Rectal smooth muscle tissue (tissue), 1 donor: ENCODE measurements at regions not wholly inside any gene's neighbourhood (a gene's known extent, or its start where the extent isn't known, plus 50 kb on each side); places are given as distances from the start of the nearest gene placed in this dataset.

Experiments
- H3K27ac ChIP-seq: one replicate; pipeline ENCODE4 v1.7.0; 2013; ENCODE audit warnings: low read depth, low read length, inconsistent platforms
- H3K27me3 ChIP-seq: one replicate; pipeline ENCODE4 v1.7.0; 2013; ENCODE audit warnings: low read length; ENCODE audit not compliant: control insufficient read depth, insufficient read depth
- H3K36me3 ChIP-seq: one replicate; pipeline ENCODE4 v1.7.0; 2013; ENCODE audit warnings: low read length; ENCODE audit not compliant: control insufficient read depth, insufficient read depth
- H3K4me1 ChIP-seq: one replicate; pipeline ENCODE4 v1.7.0; 2013; ENCODE audit warnings: low read length; ENCODE audit not compliant: control insufficient read depth, insufficient read depth
- H3K4me3 ChIP-seq: one replicate; pipeline ENCODE4 v1.7.0; 2013; ENCODE audit warnings: low read length
- H3K9ac ChIP-seq: one replicate; pipeline ENCODE4 v1.7.0; 2013; ENCODE audit warnings: low read length

DNA sequence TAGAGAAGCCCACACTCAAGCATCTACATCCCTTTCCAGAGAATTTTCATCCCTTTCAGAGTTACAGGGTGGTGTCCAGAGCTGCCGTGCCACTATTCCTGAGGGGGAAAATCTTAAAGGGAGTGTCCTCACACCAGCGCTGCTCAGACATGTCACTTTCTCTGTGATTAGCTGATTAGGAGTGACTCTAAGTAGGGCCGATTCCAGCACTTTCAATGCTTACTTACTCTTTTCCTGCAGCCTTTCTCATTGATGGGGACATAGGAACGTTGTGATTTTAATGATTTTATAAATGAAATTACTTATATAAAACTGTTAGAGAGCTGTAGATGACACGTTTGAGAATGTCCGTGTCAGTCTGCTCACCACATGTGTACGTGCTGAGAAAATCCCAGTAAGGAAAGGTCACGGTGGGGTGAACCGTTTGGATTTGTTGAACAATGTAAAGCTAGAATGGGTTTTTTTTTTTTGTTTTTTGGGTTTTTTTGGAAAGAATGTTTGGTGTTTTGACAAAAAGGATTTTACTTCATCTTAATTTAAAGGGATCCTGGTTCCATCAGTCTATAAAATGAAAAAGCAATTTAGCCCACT lies 56.6 kb upstream of the SPATA13 start:
- H3K27ac ChIP-seq = no peak overlapping the region
- H3K27me3 ChIP-seq = no peaks in the 10 kb centered on the region
- H3K4me1 ChIP-seq = no peaks in the 10 kb centered on the region
- no peak overlapping the region for H3K4me3 ChIP-seq
- H3K9ac ChIP-seq = no peak overlapping the region
- no peaks in the 10 kb centered on the region for H3K36me3 ChIP-seq

DNA sequence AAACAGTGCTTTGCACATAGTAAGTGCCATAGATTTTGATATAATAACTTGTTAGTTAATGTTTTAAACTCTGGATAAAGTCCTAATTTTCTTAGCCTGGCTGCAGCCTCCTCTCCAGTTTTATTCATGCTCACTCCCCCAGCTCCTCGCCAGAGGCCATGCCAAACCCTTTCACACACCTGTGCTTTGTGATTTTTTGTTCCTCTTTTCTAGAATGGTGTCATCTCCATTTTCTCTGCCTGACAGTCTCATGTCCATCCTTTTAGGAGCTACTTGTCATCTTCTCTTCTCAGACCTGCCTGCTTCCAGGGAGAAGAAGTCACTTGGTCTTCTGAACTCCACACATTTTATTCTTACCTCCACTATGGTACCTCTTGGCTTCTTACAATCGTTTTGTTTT lies 55.8 kb upstream of the SPATA13 start:
- no peaks in the 10 kb centered on the region for H3K36me3 ChIP-seq
- no peak overlapping the region for H3K4me3 ChIP-seq
- no peak overlapping the region for H3K9ac ChIP-seq
- H3K4me1 ChIP-seq = no peaks in the 10 kb centered on the region
- H3K27ac ChIP-seq = no peak overlapping the region
- H3K27me3 ChIP-seq = no peaks in the 10 kb centered on the region

GRCh38 chr13:24106429-24106828 lies 54.1 kb upstream of the SPATA13 start:
- no peak overlapping the region for H3K4me3 ChIP-seq
- H3K9ac ChIP-seq = no peak overlapping the region
- no peak overlapping the region for H3K27ac ChIP-seq
- H3K36me3 ChIP-seq = no peaks in the 10 kb centered on the region
- H3K4me1 ChIP-seq = no peaks in the 10 kb centered on the region
- H3K27me3 ChIP-seq = no peaks in the 10 kb centered on the region

GRCh38 chr13:24107955-24108614 lies 52.4 kb upstream of the SPATA13 start:
- no peak overlapping the region for H3K27ac ChIP-seq
- H3K4me1 ChIP-seq = no peaks in the 10 kb centered on the region
- no peak overlapping the region for H3K4me3 ChIP-seq
- no peaks in the 10 kb centered on the region for H3K36me3 ChIP-seq
- H3K9ac ChIP-seq = no peak overlapping the region
- H3K27me3 ChIP-seq = no peaks in the 10 kb centered on the region

- no peak overlapping the region for H3K4me3 ChIP-seq
- no peaks in the 10 kb centered on the region for H3K4me1 ChIP-seq
- H3K36me3 ChIP-seq = no peaks in the 10 kb centered on the region
- H3K27me3 ChIP-seq = no peaks in the 10 kb centered on the region
- H3K27ac ChIP-seq = no peak overlapping the region
- no peak overlapping the region for H3K9ac ChIP-seq
These were observed 51.9 kb upstream of the SPATA13 start for GRCh38 chr13:24108615-24108965.

DNA sequence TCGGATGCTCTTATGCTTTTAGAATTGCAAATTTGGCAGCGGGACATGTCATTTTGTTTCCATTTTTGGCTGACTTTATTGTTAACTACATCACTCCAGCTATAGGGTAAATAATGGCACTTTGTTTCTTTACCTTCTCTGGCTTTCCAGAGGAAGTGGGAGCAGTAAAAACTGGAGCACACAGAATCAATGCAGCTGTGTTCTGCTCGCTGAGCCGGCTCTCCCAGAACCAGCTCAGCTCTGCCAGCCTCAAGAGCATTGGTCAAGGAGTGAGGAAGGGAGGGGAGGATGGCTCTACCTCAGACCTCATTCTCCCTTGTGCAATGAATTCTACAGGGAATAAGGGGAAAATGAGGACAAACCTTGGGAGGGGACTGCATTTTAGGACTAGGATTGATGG lies 50.5 kb upstream of the SPATA13 start:
- H3K36me3 ChIP-seq = no peaks in the 10 kb centered on the region
- H3K9ac ChIP-seq = no peak overlapping the region
- H3K4me3 ChIP-seq = no peak overlapping the region
- H3K4me1 ChIP-seq = no peaks in the 10 kb centered on the region
- no peaks in the 10 kb centered on the region for H3K27me3 ChIP-seq
- no peak overlapping the region for H3K27ac ChIP-seq
